ENCODE measurements at regions not wholly inside any gene's neighbourhood (a gene's known extent, or its start where the extent isn't known, plus 50 kb on each side); places are given as distances from the start of the nearest gene placed in this dataset.
"Not testable (repeated sequence)": the region's sequence is repeated elsewhere in the genome, so short reads cannot be mapped to it uniquely, and the experiment has no call there.

GRCh38 chr16:29302976-29303375, 103.5 kb downstream of the NPIPB11 start:
- Histone ChIP-seq H3K4me3 (no peak overlapping the region), H3K4me1 (peaks cover 0 to 23% (median 3%) of the 10 kb centered on the region in 4 donors), H3K9me3 (no peaks in the 10 kb centered on the region), H3K27me3 (no peaks in the 10 kb centered on the region), H3K36me3 (peaks cover 0 to 21% (median 0%) of the 10 kb centered on the region in 3 donors), H3K27ac (no peak overlapping the region)
- no peak for DNase-seq (ENCODE audit: low spot score in 2 of 2)
- WGBS, 2 donors, result 95 to 96% methylated on average over 11 to 13 of the region's 13 CpGs
- no peak for TF ChIP-seq CTCF (IDR thresholded peaks at IDR 0.05)
- TF ChIP-seq POLR2A (IDR thresholded peaks at IDR 0.05), result no peak
- no peak for TF ChIP-seq EP300 (IDR thresholded peaks at IDR 0.05)

- peaks cover 0 to 18% (median 3%) of the 10 kb centered on the region in 4 donors for H3K4me1 ChIP-seq
- not testable (repeated sequence) for H3K9me3 ChIP-seq; H3K27ac ChIP-seq; H3K4me3 ChIP-seq; DNase-seq (ENCODE audit: low spot score in 2 of 2); H3K27me3 ChIP-seq
- H3K36me3 ChIP-seq, result peaks cover 0 to 21% (median 0%) of the 10 kb centered on the region in 3 donors
- 97 to 99% methylated on average over 20 of the region's 20 CpGs for WGBS, 2 donors
Measured at GRCh38 chr16:29302433-29302832, 104.1 kb downstream of the NPIPB11 start.

GRCh38 chr16:29301662-29302285, 104.7 kb downstream of the NPIPB11 start:
- peaks cover 0 to 18% (median 3%) of the 10 kb centered on the region in 4 donors for H3K4me1 ChIP-seq
- 79 to 88% methylated on average over 3 to 14 of the region's 15 CpGs for WGBS, 2 donors
- H3K36me3 ChIP-seq, result peaks cover 0 to 21% (median 0%) of the 10 kb centered on the region in 3 donors
- not testable (repeated sequence) for H3K9me3 ChIP-seq; H3K27ac ChIP-seq; DNase-seq (ENCODE audit: low spot score in 2 of 2); H3K4me3 ChIP-seq; H3K27me3 ChIP-seq

GRCh38 chr16:29300541-29301535, 105.7 kb downstream of the NPIPB11 start:
- 65 to 72% methylated on average over 25 to 29 of the region's 29 CpGs for WGBS, 2 donors
- H3K9me3 ChIP-seq; DNase-seq (ENCODE audit: low spot score in 2 of 2); H3K4me3 ChIP-seq; H3K27me3 ChIP-seq: not testable (repeated sequence)
- peaks cover 0 to 18% (median 3%) of the 10 kb centered on the region in 4 donors for H3K4me1 ChIP-seq
- peaks cover 0 to 21% (median 0%) of the 10 kb centered on the region in 3 donors for H3K36me3 ChIP-seq
- H3K27ac ChIP-seq, result peak overlapping the region in 3 of 4 donors; percentile 34 to 64 (median 50)

- not testable (repeated sequence) for H3K27me3 ChIP-seq, H3K4me3 ChIP-seq, H3K9me3 ChIP-seq
- peak overlapping the region in 3 of 4 donors; percentile 34 to 64 (median 50) for H3K27ac ChIP-seq
- WGBS, 2 donors, result 31 to 53% methylated on average over 7 of the region's 7 CpGs
- H3K4me1 ChIP-seq, result peaks cover 0 to 18% (median 3%) of the 10 kb centered on the region in 4 donors
- peaks cover 0 to 21% (median 0%) of the 10 kb centered on the region in 3 donors for H3K36me3 ChIP-seq
- DNase-seq (ENCODE audit: low spot score in 2 of 2), result peak; percentile 44 to 67
- TF ChIP-seq EP300 (IDR thresholded peaks at IDR 0.05), result peak; percentile 71 to 85
Measured at GRCh38 chr16:29300030-29300491, 106.5 kb downstream of the NPIPB11 start.

GRCh38 chr16:29298997-29299396, 107.5 kb downstream of the NPIPB11 start:
- H3K27me3 ChIP-seq; H3K4me3 ChIP-seq; H3K9me3 ChIP-seq; DNase-seq (ENCODE audit: low spot score in 2 of 2); H3K27ac ChIP-seq: not testable (repeated sequence)
- H3K4me1 ChIP-seq, result peaks cover 0 to 18% (median 3%) of the 10 kb centered on the region in 4 donors
- WGBS, 2 donors, result 91 to 95% methylated on average over 10 of the region's 10 CpGs
- H3K36me3 ChIP-seq, result peaks cover 0 to 21% (median 0%) of the 10 kb centered on the region in 3 donors

- not testable (repeated sequence) for H3K27ac ChIP-seq; H3K4me3 ChIP-seq; DNase-seq (ENCODE audit: low spot score in 2 of 2); H3K9me3 ChIP-seq; H3K27me3 ChIP-seq
- 89 to 96% methylated on average over 12 of the region's 12 CpGs for WGBS, 2 donors
- peaks cover 0 to 20% (median 3%) of the 10 kb centered on the region in 4 donors for H3K4me1 ChIP-seq
- peaks cover 0 to 15% (median 0%) of the 10 kb centered on the region in 3 donors for H3K36me3 ChIP-seq
Measured at GRCh38 chr16:29298307-29298706, 108.2 kb downstream of the NPIPB11 start.

GRCh38 chr16:29297809-29298177, 108.7 kb downstream of the NPIPB11 start:
- H3K4me3 ChIP-seq; H3K9me3 ChIP-seq; H3K27ac ChIP-seq; H3K27me3 ChIP-seq; DNase-seq (ENCODE audit: low spot score in 2 of 2): not testable (repeated sequence)
- 94 to 99% methylated on average over 2 of the region's 2 CpGs for WGBS, 2 donors
- Histone ChIP-seq H3K36me3 (peaks cover 0 to 10% (median 0%) of the 10 kb centered on the region in 3 donors), H3K4me1 (peaks cover 0 to 25% (median 3%) of the 10 kb centered on the region in 4 donors)

- H3K9me3 ChIP-seq; H3K36me3 ChIP-seq; H3K27me3 ChIP-seq; H3K4me3 ChIP-seq; H3K27ac ChIP-seq; DNase-seq (ENCODE audit: low spot score in 2 of 2): not testable (repeated sequence)
- peaks cover 0 to 29% (median 3%) of the 10 kb centered on the region in 4 donors for H3K4me1 ChIP-seq
- 70 to 77% methylated on average over 15 to 17 of the region's 17 CpGs for WGBS, 2 donors
Measured at GRCh38 chr16:29297144-29297808, 109.2 kb downstream of the NPIPB11 start.

- not testable (repeated sequence) for H3K36me3 ChIP-seq; H3K27ac ChIP-seq; H3K9me3 ChIP-seq; H3K27me3 ChIP-seq; H3K4me3 ChIP-seq; DNase-seq (ENCODE audit: low spot score in 2 of 2)
- H3K4me1 ChIP-seq, result peaks cover 0 to 40% (median 10%) of the 10 kb centered on the region in 4 donors
- 82 to 86% methylated on average over 9 to 11 of the region's 11 CpGs for WGBS, 2 donors
Measured at GRCh38 chr16:29296176-29296575, 110.3 kb downstream of the NPIPB11 start.

Data from tibial nerve (tissue), 4 donors.